NCI-H1930 (cell line): ENCODE measurements at regions not wholly inside any gene's neighbourhood (a gene's known extent, or its start where the extent isn't known, plus 50 kb on each side); places are given as distances from the start of the nearest gene placed in this dataset.

Source experiments
- DNase-seq, 2 experiments: peaks; one replicate each; lab custom pipeline; 2025; lab: John Stamatoyannopoulos, UW

GRCh38 chr15:46420990-46421389, 786.2 kb downstream of the SQOR start:
- DNase-seq, result no peak

- no peak for DNase-seq
These were observed 806.6 kb downstream of the SQOR start for GRCh38 chr15:46441294-46442062.

- DNase-seq, result no peak
These were observed 807.4 kb downstream of the SQOR start for GRCh38 chr15:46442184-46442583.

GRCh38 chr15:46442901-46443590, 808.2 kb downstream of the SQOR start:
- no peak for DNase-seq

- DNase-seq, result no peak
These were observed 815.4 kb downstream of the SQOR start for GRCh38 chr15:46450112-46450809.

GRCh38 chr15:46450810-46451182, 816.0 kb downstream of the SQOR start:
- DNase-seq, result no peak

- DNase-seq, result no peak
These were observed 817.5 kb downstream of the SQOR start for GRCh38 chr15:46452297-46452820.

GRCh38 chr15:46456456-46456855, 821.6 kb downstream of the SQOR start:
- DNase-seq, result no peak

- no peak for DNase-seq
These were observed 825.7 kb downstream of the SQOR start for GRCh38 chr15:46460431-46461094.

- no peak for DNase-seq
These were observed 826.6 kb downstream of the SQOR start for GRCh38 chr15:46461416-46461815.

GRCh38 chr15:46467041-46467440, 832.2 kb downstream of the SQOR start:
- no peak for DNase-seq

- no peak for DNase-seq
These were observed 836.3 kb downstream of the SQOR start for GRCh38 chr15:46471096-46471495.

- DNase-seq, result no peak
These were observed 854.4 kb downstream of the SQOR start for GRCh38 chr15:46489276-46489675.

- DNase-seq, result no peak
These were observed 861.8 kb downstream of the SQOR start for GRCh38 chr15:46496491-46497115.

- DNase-seq, result no peak
These were observed 867.8 kb downstream of the SQOR start for GRCh38 chr15:46502667-46503066.

- DNase-seq, result no peak
These were observed 883.6 kb downstream of the SQOR start for GRCh38 chr15:46518381-46518780.

- DNase-seq, result no peak
These were observed 888.9 kb downstream of the SQOR start for GRCh38 chr15:46523701-46524100.

- no peak for DNase-seq
These were observed 891.3 kb downstream of the SQOR start for GRCh38 chr15:46525984-46526725.

GRCh38 chr15:46526726-46527110, 891.9 kb downstream of the SQOR start:
- DNase-seq, result no peak

GRCh38 chr15:46543626-46544025, 908.8 kb downstream of the SQOR start:
- no peak for DNase-seq

GRCh38 chr15:46548989-46549388, 914.2 kb downstream of the SQOR start:
- DNase-seq, result no peak
